GM23338 (cell line): ENCODE measurements at regions not wholly inside any gene's neighbourhood (a gene's known extent, or its start where the extent isn't known, plus 50 kb on each side); places are given as distances from the start of the nearest gene placed in this dataset.

Source experiments
- ATAC-seq: fragments of 200-7000 bp; cut with Tn5 transposase; 3 replicates; pipeline ENCODE4 v1.9.1; 2020
- DNase-seq: peaks from one replicate; pipeline ENCODE4 v3.0.0-alpha.2; 2015; ENCODE audit warnings: low spot score
- H2AFZ ChIP-seq: fragments of 200-600 bp; sonication (generic); 2 replicates; pipeline ENCODE4 v1.8.0; 2016; ENCODE audit warnings: antibody characterized with exemption, mild to moderate bottlenecking, moderate library complexity
- H3F3A ChIP-seq: fragments of 200-600 bp; sonication (generic); replicated peaks from 2 replicates; pipeline ENCODE4 v1.8.0; 2017; ENCODE audit warnings: antibody characterized with exemption, mixed run types, low read depth
- H3K27ac ChIP-seq: fragments of 200-600 bp; sonication (generic); 2 replicates; pipeline ENCODE4 v1.6.1; 2016; ENCODE audit warnings: low read depth
- H3K27me3 ChIP-seq: fragments of 200-600 bp; sonication (generic); 2 replicates; pipeline ENCODE4 v1.8.0; 2016; ENCODE audit warnings: mild to moderate bottlenecking, mixed run types, moderate library complexity; ENCODE audit not compliant: insufficient read depth
- H3K36me3 ChIP-seq: fragments of 200-600 bp; sonication (generic); 2 replicates; pipeline ENCODE4 v1.8.0; 2016; ENCODE audit warnings: mild to moderate bottlenecking; ENCODE audit not compliant: insufficient read depth
- H3K4me1 ChIP-seq: fragments of 200-600 bp; sonication (generic); 2 replicates; pipeline ENCODE4 v1.8.0; 2016; ENCODE audit warnings: mild to moderate bottlenecking, moderate library complexity; ENCODE audit not compliant: insufficient read depth
- H3K4me2 ChIP-seq: fragments of 200-600 bp; sonication (generic); 2 replicates; pipeline ENCODE4 v1.7.1; 2017; ENCODE audit warnings: mixed run types
- H3K4me3 ChIP-seq: fragments of 200-600 bp; sonication (generic); 2 replicates; pipeline ENCODE4 v1.6.1; 2016; ENCODE audit warnings: mixed run types
- H3K79me2 ChIP-seq: fragments of 200-600 bp; sonication (generic); replicated peaks from 2 replicates; pipeline ENCODE4 v1.8.0; 2017; ENCODE audit warnings: mild to moderate bottlenecking; ENCODE audit not compliant: insufficient read depth
- H3K9me2 ChIP-seq: fragments of 200-600 bp; sonication (generic); 2 replicates; pipeline ENCODE4 v1.8.0; 2017; ENCODE audit not compliant: insufficient read depth
- H4K20me1 ChIP-seq: fragments of 200-600 bp; sonication (generic); replicated peaks from 2 replicates; pipeline ENCODE4 v1.8.0; 2017; ENCODE audit warnings: mild to moderate bottlenecking; ENCODE audit not compliant: insufficient read depth
- H3K27ac Mint-ChIP-seq: 2 replicates; pipeline ENCODE4 v1.8.0; 2020; ENCODE audit warnings: inconsistent platforms, mild to moderate bottlenecking, moderate library complexity, mixed read lengths
- H3K27me3 Mint-ChIP-seq: 3 replicates; pipeline ENCODE4 v1.8.0; 2022; ENCODE audit warnings: low read depth, mild to moderate bottlenecking, moderate library complexity, mixed read lengths, inconsistent platforms; ENCODE audit not compliant: insufficient read depth, poor library complexity
- H3K36me3 Mint-ChIP-seq: 3 replicates; pipeline ENCODE4 v1.8.0; 2021; ENCODE audit warnings: low read depth, mild to moderate bottlenecking, inconsistent platforms, moderate library complexity, mixed read lengths
- H3K4me1 Mint-ChIP-seq: 3 replicates; pipeline ENCODE4 v1.8.0; 2020; ENCODE audit warnings: mild to moderate bottlenecking, inconsistent platforms, mixed read lengths
- H3K4me3 Mint-ChIP-seq: 3 replicates; pipeline ENCODE4 v1.8.0; 2021; ENCODE audit warnings: moderate library complexity, mild to moderate bottlenecking, inconsistent platforms, mixed read lengths
- H3K9me3 Mint-ChIP-seq: 3 replicates; pipeline ENCODE4 v1.8.0; 2020; ENCODE audit warnings: moderate library complexity, mild to moderate bottlenecking, inconsistent platforms, mixed read lengths
- EZH2phosphoT487 ChIP-seq: fragments of 200-600 bp; sonication (generic); IDR thresholded peaks from one replicate; pipeline ENCODE4 v1.8.1; 2018; ENCODE audit warnings: antibody characterized with exemption; ENCODE audit not compliant: unreplicated experiment
- JUNB ChIP-seq: IDR thresholded peaks from one replicate; pipeline ENCODE4 v1.6.1; 2016; ENCODE audit warnings: antibody characterized with exemption; ENCODE audit not compliant: unreplicated experiment
- NANOG ChIP-seq: IDR thresholded peaks from 2 replicates; pipeline ENCODE4 v1.6.1; 2016; ENCODE audit warnings: antibody characterized with exemption, borderline replicate concordance
- STAT1 ChIP-seq: IDR thresholded peaks from one replicate; pipeline ENCODE4 v1.6.1; 2016; ENCODE audit warnings: antibody characterized with exemption; ENCODE audit not compliant: unreplicated experiment
- ZNF114 ChIP-seq: fragments of 250-450 bp; sonication (Bioruptor Pico); IDR thresholded peaks from 2 replicates; pipeline ENCODE4 v1.5.0; 2020; ENCODE audit warnings: mild to moderate bottlenecking, moderate library complexity
- TF ChIP-seq, protein P1 (sequence below), 2 experiments: fragments of 200-600 bp in 1 of 2; sonication (generic) in 1 of 2; conservative IDR thresholded peaks; 2 replicates each; pipeline versions ENCODE4 v1.5.1 to v1.6.1; 2016 to 2017; ENCODE audit warnings: antibody characterized with exemption in 2 of 2, low read depth in 2 of 2, mild to moderate bottlenecking in 2 of 2, moderate library complexity in 1 of 2
- TF ChIP-seq, protein P2 (sequence below): IDR thresholded peaks from 2 replicates; pipeline ENCODE4 v1.6.1; 2016; ENCODE audit warnings: antibody characterized with exemption
- TF ChIP-seq, protein P3 (sequence below): IDR thresholded peaks from one replicate; pipeline ENCODE4 v1.6.1; 2018; ENCODE audit warnings: antibody characterized with exemption; ENCODE audit not compliant: unreplicated experiment

DNA sequence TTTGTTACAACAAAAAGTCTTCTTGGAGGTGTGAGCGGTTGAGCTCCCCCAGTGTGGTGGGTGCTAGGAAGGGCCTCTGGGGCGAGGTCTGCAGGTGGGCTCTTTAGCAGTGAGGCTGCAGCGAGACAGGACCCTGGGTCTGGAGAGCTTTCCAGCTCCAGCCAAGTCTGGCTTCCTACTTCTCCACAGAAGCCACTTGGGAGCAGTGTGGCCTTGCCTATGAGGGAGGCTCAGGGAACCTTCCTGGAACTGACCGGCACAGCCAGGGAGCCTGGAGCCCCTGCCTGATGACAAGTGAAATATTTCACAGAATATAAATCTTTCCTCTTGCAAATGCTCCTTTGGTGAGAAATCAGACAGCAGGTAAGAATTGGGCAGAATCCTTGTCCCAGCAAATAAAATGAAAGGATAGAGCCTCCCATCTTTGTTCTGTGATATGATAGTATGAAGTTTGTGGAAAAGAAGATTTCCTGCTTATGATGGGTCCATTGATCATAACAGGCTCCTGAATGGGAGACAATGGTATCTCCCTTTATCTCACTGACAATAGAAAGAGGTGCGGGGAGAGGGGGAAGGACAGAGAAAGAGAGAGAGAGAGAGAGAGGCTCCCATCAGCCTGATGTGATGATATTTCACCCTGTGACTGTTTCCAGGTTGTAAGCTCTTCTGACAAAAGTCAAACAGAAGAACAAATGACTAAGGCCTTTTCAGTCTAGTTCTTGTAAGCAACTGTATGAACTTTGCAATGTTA, 289.8 kb upstream of the SPRED2 start:
- Histone ChIP-seq H3K4me3 (no peak overlapping the region), H3K9me2 (peaks cover 21% of the 10 kb centered on the region)
- DNase-seq, result peak; percentile 66

DNA sequence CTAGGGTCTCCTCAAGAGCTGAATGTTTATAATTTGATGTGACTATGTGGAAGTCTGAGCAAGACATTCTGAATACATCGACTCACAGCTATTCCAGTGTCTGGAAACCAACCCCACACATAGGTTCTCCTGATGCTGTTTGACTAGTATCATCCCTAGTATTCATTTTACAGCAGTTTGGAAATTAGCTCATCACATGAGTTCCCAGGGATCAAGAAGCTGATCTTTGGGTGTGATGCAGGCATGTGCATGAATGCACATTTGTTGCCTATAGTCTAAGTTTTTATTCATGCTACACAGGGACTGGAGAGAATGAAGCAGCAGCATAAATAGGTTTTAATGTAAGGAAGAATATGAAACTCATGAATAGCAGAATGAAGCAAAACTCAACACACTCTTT, 284.3 kb upstream of the SPRED2 start:
- H3K4me1 ChIP-seq, result no peaks in the 10 kb centered on the region
- H3K36me3 ChIP-seq, result no peaks in the 10 kb centered on the region
- DNase-seq, result no peak
- H3K79me2 ChIP-seq, result no peaks in the 10 kb centered on the region
- Mint-ChIP-seq H3K27ac (no peak overlapping the region), H3K4me3 (no peak overlapping the region), H3K9me3 (no peaks in the 10 kb centered on the region), H3K36me3 (no peaks in the 10 kb centered on the region), H3K4me1 (peaks cover 3% of the 10 kb centered on the region; the same call in 1 of the 3 replicates), H3K27me3 (no peaks in the 10 kb centered on the region)
- no peaks in the 10 kb centered on the region for H4K20me1 ChIP-seq
- H3K4me2 ChIP-seq, result no peak overlapping the region
- ATAC-seq, result no peak
- H3F3A ChIP-seq, result no peaks in the 10 kb centered on the region
- H3K27me3 ChIP-seq, result no peaks in the 10 kb centered on the region
- no peak overlapping the region for H3K27ac ChIP-seq
- H3K9me2 ChIP-seq, result no peaks in the 10 kb centered on the region
- H3K4me3 ChIP-seq, result no peak overlapping the region
- no peak overlapping the region for H2AFZ ChIP-seq
- TF ChIP-seq, protein P1, sequence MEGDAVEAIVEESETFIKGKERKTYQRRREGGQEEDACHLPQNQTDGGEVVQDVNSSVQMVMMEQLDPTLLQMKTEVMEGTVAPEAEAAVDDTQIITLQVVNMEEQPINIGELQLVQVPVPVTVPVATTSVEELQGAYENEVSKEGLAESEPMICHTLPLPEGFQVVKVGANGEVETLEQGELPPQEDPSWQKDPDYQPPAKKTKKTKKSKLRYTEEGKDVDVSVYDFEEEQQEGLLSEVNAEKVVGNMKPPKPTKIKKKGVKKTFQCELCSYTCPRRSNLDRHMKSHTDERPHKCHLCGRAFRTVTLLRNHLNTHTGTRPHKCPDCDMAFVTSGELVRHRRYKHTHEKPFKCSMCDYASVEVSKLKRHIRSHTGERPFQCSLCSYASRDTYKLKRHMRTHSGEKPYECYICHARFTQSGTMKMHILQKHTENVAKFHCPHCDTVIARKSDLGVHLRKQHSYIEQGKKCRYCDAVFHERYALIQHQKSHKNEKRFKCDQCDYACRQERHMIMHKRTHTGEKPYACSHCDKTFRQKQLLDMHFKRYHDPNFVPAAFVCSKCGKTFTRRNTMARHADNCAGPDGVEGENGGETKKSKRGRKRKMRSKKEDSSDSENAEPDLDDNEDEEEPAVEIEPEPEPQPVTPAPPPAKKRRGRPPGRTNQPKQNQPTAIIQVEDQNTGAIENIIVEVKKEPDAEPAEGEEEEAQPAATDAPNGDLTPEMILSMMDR (conservative IDR thresholded peaks at IDR 0.05; ENCODE audit: low read depth in 2 of 2), result no peak
- TF ChIP-seq JUNB (no peak), ZNF114 (CRISPR knock-in tag) (no peak), NANOG (no peak), STAT1 (no peak), EZH2phosphoT487 (no peak)
- TF ChIP-seq, protein P2, sequence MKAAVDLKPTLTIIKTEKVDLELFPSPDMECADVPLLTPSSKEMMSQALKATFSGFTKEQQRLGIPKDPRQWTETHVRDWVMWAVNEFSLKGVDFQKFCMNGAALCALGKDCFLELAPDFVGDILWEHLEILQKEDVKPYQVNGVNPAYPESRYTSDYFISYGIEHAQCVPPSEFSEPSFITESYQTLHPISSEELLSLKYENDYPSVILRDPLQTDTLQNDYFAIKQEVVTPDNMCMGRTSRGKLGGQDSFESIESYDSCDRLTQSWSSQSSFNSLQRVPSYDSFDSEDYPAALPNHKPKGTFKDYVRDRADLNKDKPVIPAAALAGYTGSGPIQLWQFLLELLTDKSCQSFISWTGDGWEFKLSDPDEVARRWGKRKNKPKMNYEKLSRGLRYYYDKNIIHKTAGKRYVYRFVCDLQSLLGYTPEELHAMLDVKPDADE, result no peak
- TF ChIP-seq, protein P3, sequence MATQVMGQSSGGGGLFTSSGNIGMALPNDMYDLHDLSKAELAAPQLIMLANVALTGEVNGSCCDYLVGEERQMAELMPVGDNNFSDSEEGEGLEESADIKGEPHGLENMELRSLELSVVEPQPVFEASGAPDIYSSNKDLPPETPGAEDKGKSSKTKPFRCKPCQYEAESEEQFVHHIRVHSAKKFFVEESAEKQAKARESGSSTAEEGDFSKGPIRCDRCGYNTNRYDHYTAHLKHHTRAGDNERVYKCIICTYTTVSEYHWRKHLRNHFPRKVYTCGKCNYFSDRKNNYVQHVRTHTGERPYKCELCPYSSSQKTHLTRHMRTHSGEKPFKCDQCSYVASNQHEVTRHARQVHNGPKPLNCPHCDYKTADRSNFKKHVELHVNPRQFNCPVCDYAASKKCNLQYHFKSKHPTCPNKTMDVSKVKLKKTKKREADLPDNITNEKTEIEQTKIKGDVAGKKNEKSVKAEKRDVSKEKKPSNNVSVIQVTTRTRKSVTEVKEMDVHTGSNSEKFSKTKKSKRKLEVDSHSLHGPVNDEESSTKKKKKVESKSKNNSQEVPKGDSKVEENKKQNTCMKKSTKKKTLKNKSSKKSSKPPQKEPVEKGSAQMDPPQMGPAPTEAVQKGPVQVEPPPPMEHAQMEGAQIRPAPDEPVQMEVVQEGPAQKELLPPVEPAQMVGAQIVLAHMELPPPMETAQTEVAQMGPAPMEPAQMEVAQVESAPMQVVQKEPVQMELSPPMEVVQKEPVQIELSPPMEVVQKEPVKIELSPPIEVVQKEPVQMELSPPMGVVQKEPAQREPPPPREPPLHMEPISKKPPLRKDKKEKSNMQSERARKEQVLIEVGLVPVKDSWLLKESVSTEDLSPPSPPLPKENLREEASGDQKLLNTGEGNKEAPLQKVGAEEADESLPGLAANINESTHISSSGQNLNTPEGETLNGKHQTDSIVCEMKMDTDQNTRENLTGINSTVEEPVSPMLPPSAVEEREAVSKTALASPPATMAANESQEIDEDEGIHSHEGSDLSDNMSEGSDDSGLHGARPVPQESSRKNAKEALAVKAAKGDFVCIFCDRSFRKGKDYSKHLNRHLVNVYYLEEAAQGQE, result no peak

More for the DNA sequence above, 289.8 kb upstream of the SPRED2 start:
- H3K4me1 Mint-ChIP-seq, result peaks cover 17% of the 10 kb centered on the region; the same call in 2 of the 3 replicates
- no peaks in the 10 kb centered on the region for H3K27me3 Mint-ChIP-seq
- Histone ChIP-seq H3K4me1 (0 out of 2 replicates have a peak, but pooled peaks cover 5% of the 10 kb centered on the region), H3K27me3 (no peaks in the 10 kb centered on the region), H3F3A (no peaks in the 10 kb centered on the region), H3K79me2 (no peaks in the 10 kb centered on the region), H3K27ac (no peak overlapping the region), H3K4me2 (no peak overlapping the region), H3K36me3 (peaks cover 5% of the 10 kb centered on the region; the same call in 1 of the 2 replicates), H2AFZ (no peak overlapping the region), H4K20me1 (no peaks in the 10 kb centered on the region)
- H3K36me3 Mint-ChIP-seq, result no peaks in the 10 kb centered on the region; the same call in 2 of the 3 replicates
- TF ChIP-seq, protein P2, result no peak
- TF ChIP-seq, protein P1 (conservative IDR thresholded peaks at IDR 0.05; ENCODE audit: low read depth in 2 of 2), result peak; percentile 47 to 80
- H3K4me3 Mint-ChIP-seq, result no peak overlapping the region
- ATAC-seq, result peak; percentile 100
- H3K27ac Mint-ChIP-seq, result no peak overlapping the region
- peaks cover 6% of the 10 kb centered on the region; the same call in 2 of the 3 replicates for H3K9me3 Mint-ChIP-seq
